ENCODE measurements at regions not wholly inside any gene's neighbourhood (a gene's known extent, or its start where the extent isn't known, plus 50 kb on each side); places are given as distances from the start of the nearest gene placed in this dataset.
A peak's percentile ranks its signal among the peaks of the same experiment; 100 is the strongest.

DNA sequence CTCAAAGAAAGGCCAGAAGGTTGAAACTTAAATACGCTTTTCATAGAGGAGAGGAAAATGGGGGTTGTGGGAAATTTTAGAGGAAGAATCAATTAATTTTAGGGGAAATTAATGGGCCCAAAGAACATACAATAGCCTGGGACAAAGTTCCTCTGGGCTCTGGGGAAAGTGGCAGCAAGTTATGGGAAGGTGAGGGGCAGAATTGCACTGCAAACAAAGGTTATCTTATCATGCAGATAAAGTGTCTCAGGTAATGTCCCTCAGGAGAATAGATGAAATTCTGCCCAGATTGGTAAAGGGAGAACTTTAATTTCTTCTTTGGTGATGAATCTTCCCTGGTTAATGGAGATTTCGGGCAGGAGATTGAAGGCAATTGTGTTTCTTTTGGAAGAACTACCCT lies 326.1 kb upstream of the SLC24A2 start:
- no peak for DNase-seq

- DNase-seq: peak; percentile 9
Measured at GRCh38 chr9:20112205-20112783, 323.5 kb upstream of the SLC24A2 start.

DNA sequence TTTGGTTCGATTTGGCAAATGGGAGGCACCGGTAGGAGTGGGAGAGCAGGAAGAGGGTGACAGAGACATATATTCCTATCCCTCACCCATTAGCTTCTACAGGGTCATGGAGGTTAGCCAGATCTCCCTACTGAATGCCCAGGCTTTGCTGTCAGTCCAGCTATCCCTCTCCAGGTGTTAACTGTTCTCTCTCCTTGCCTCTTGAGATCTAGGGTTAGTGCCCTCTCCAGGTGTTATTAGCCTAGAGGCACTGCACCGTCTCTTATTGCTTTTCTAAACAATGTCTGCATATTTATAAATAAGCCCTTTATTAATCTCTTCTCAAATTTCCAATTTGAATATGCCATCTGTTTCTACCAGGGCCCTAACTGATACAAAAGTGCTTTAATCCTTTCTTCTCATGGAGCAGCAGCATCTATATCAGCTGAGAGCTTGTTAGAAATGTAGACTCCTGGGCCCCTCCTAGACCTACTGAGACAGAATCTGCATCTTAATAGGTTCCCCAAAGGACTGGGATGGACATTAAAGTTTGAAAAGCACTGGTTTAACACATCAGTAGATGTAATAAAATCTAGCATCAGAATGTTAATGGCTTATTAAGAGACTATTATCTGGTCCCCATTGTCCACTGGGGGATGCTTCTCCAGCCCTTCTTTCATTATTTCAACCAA lies 322.5 kb upstream of the SLC24A2 start:
- no peak for DNase-seq

DNA sequence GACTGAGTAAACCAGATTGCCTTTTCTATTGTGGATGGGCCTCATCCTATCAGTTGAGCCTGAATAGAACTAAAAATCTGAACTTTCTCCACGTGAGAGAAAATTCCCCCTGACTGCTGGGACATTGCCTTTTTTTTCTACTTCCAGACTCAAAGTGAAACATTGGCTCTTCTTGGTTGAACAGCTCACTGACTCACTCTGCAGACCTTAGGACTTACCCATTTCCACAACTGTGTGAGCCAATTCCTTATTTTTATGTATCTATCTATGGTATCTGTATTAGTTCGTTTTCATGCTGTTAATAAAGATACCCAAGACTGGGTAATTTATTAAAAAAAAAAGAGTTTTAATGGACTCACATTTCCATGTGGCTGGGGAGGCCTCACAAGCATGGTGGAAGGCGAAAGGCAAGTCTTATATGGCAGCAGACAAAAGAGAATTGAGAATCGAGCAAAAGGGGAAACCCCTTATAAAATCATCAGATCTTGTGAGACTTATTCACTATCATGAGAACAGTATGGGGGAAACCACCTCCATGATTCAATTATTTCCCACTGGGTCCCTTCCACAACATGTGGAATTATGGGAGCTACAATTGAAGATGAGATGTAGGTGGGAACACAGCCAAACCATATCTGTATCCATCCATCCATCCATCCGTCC lies 306.7 kb upstream of the SLC24A2 start:
- DNase-seq: no peak

GRCh38 chr9:20092561-20092960 lies 303.7 kb upstream of the SLC24A2 start:
- DNase-seq: no peak

- DNase-seq: no peak
Measured at GRCh38 chr9:20087481-20087880, 298.6 kb upstream of the SLC24A2 start.

DNA sequence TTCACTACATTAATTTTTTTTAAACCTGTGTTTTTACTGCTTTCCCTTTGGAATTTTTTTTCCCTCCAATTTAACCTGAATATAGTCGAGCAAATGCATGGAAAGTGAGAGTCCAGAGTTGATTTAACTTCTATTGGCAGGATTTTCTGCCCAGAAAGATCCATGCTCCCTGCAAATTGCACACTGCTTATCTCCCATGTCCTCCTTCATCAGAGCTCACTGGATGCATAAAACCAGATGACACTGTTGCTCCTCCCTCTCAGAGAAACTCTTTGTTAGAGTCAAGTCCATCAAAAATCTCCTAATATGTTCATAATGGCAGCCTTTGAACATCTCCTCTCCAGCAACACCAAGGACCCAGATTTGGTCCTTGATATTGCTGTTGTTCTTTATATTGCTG lies 297.0 kb upstream of the SLC24A2 start:
- DNase-seq: no peak

GRCh38 chr9:20084125-20084524 lies 295.3 kb upstream of the SLC24A2 start:
- DNase-seq: no peak

DNA sequence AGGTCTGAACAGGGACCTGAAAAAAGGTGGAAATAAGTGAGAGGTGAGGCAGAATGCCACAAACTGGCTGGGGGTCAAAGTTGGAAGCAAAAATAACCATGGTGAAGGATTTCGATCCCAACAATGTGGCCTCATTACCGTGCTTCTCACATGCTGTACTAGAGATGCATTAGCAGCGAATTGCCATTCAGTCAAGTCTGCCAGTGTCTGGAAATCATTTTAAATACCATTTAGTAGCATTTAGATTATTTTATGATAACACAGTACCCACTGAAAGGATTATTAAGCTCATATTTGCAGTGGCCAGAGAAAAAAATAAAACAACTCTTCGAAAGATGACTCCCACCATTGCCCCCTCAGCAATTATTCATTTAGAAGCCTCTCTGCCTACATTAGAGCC lies 294.6 kb upstream of the SLC24A2 start:
- no peak for DNase-seq

DNA sequence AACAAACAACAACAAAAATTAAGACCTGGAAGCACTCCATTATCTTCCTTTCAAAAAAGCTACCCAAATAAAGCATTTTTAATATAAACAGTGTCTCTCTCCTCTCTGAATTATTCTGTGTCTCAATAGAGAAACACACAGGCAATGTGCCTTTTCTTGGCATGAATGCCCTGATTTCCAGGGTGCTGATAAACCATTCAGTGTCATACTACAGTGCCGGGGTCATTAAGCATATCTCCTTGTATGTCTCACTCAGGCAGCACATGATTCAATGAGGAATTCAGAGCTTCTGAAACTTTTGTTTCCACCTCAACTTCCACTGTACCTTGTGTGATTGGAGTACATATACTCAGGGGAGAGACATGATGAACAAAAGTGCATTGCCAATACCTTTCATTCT lies 294.0 kb upstream of the SLC24A2 start:
- no peak for DNase-seq

- DNase-seq: no peak
Measured at GRCh38 chr9:20082406-20082805, 293.6 kb upstream of the SLC24A2 start.

DNA sequence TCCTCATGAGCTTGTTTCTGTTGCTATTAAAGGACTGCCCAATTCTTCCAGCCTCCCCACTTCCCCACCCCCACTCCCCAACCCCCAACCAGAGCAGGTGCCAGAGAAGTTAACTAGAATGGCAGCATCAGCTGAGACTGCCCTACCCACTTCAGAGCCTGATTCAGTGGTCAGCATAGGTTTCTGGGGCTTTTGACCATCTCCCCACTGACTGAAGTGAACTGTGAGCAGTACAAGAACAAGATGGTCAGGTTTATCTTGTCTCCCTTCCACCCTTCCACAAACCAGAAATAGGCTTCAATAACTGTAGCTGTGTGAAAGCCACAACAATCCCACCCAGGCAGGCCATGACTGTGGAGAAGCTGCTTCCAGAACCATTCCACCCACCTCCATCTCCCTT lies 289.4 kb upstream of the SLC24A2 start:
- DNase-seq: no peak

DNA sequence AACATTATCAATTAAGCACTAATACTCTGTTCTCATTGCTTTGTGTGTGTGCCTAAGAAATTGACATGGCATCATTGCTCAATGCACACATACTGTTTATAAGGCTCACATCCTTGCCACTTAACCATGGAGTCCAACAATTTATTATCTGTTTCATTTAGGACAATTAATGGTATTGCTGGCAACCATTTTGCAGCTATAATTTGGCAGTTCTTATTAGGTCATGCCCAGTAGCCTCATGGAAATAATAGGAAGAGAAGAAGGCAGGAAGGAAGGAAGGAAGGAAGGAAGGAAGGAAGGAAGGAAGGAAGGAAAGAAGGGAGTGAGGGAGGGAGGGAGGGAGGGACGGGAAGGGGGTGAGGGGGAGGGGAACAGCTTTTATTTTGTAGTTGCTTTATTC lies 285.5 kb upstream of the SLC24A2 start:
- DNase-seq: no peak

DNA sequence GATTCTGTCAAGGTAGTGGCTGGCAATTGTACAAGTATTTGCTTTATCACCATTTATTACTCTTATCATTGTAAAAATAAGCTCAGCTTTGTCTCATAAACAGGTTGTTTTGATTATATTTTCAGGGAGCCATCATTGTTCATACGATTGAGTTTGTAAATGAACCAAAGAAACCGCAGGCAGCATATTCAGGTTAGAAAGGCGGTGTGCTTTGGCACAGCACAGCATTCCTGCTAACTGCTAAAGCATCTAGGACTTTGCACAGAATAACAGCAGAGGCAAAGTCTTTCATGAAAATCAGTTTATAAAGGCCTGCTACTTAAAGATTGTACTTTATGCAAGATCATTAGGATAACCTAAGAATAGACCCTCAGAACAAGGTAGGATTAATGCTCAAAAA lies 281.5 kb upstream of the SLC24A2 start:
- DNase-seq: no peak

DNA sequence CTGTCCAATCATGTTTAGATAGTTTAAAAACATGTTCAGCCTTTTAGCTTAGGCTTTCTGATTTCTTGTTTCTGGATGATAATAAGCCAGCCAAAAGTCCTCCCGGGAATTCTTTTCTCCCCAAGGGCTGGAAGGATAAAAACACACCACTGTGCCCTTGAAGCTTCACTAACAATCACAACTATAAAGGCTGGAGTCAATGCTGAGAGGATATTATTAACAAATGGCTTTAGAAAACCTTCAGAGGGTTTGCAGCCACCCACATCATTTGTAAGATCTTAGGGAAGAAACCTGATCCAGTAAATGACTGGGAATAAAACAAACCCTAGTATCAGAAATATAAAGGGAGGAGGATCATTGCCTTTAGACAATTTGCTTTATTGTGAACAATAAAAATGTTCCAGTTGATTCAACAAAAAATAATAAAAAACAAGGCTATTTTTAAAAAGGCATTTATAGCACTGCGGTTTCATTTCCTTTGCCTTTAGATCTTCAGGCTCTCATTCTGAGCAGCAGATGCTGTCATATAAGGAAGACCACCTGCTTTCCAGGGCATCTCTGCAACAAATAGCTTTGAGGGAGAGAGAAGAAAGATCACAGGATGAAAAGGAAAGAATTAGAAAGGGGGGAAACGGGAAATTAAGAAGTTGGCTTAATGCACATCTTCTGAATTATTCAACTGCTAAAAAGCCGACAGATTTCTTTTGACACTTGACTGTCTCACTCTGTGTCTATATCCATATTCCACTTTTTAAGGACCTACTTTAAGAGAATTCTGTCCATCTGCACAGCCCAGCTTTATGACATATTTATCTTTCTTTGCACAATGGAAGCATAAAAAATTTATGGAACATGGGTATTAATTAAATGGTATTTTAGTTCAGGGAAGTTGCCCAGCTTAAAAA lies 277.2 kb upstream of the SLC24A2 start:
- DNase-seq: no peak

GRCh38 chr9:20065046-20065445 lies 276.2 kb upstream of the SLC24A2 start:
- no peak for DNase-seq

DNA sequence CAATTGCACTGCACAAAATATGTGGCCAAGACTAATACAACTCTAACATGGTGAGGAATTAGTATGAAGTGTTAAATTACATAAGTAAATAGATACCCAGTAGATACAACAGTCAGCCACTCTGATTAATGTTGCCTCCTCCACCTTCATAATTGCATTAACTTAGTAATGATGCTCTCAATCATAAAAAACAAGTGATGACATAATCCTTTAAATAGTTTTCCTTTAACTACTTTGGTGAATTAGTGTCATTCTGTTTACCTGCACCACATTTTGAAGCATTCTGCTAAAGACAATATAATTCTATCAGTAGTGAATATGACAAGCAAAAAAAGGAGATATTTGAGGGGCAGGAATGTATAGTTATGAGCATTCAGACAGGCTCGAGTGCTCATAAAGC lies 265.9 kb upstream of the SLC24A2 start:
- DNase-seq: no peak

DNA sequence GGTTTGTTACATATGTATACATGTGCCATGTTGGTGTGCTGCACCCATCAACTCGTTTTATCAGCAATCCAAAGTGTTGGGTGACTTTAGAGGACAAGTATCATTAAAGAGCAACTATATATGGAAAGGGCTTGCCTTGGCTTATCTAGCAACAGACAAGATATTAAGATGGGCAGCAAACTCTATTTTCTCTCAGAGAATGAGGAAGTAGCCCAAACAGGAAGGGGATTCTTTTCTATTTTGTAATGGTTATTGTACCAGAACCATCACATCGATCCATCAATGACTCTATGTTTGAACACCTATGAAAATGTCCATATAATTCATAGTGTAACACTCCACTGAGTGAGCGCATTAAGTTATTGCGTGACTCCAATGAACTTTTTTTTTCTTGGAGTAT lies 260.1 kb upstream of the SLC24A2 start:
- no peak for DNase-seq

DNA sequence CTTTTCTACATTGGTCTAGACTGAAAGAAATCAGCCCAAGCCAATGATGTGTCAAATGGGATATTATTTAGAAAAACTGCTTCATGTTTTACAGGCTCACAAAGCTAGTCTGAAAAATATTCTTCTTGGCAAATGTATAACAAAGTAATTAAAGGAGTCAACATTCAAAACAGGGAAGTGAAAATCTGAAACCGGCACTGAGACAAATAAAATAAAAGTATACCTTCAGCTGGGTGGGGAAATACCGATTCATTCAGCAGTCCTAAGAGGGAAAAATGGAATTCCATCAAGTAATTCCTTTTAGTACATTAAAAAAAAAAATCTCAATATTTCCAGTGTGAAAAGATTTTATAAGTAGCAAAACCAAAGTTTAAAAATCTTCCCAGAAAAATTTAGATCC lies 259.6 kb upstream of the SLC24A2 start:
- no peak for DNase-seq

- DNase-seq: no peak
Measured at GRCh38 chr9:20044686-20045085, 255.8 kb upstream of the SLC24A2 start.

DNA sequence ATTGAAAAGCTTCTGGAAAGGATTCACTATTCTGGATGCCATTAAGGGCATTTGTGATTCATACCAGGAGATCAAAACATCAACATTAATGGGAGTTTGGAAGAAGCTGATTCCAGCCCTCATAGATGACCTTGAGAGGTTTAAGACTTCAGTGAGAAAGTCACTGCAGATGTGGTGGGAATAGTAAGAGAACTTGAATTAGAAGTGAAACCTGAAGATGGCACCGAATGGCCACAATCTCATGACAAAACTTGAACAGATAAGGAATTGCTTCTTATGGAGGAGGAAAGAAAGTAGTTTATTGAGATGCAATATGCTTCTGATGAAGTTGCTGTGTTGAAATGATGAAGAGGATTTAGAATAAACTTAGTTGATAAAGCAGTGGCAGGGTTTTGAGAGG lies 254.6 kb upstream of the SLC24A2 start:
- DNase-seq: no peak

- no peak for DNase-seq
Measured at GRCh38 chr9:20043035-20043434, 254.2 kb upstream of the SLC24A2 start.

GRCh38 chr9:20042128-20042711 lies 253.4 kb upstream of the SLC24A2 start:
- no peak for DNase-seq

Measured in fibroblast of skin of scalp (primary cell).